ENCODE measurements at regions not wholly inside any gene's neighbourhood (a gene's known extent, or its start where the extent isn't known, plus 50 kb on each side); places are given as distances from the start of the nearest gene placed in this dataset.

DNA sequence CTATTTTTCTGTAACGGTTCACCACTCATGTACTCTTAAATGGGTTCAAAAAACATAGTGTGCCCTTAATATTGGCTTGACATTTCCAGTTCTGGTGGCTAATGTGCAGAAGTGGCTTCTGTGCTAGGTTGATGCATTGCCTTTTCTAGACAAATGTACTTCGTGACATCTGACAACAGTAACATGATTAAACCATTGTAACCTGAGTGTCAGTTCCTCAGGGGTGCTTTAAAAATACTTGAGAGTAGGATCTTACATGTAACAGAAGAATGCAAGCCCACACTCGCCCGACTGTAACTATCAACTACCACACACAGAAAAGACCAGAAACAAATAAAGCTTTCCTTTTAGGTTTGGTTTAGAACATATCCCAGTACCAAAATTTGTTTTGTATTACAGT is 393.4 kb upstream of the NFE2L3 start:
- DNase-seq = no peak

DNA sequence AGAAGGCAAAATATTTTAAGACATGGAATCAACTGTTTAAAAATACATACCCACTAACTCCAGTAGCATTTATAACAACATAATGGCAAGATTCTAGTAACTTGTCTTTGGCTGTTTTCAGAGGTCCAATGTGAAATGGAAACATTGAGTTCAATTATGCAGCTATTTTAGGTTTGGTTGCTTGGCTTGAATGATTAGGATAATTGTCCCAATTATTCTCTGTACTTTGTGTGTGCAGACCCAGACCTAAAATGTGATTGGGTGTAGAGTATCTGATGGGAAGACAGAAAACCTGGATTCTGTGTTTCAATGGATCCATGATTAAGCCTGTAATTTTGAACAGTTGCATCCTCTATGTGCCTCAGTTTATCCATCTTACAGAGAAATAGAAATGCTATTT is 392.7 kb upstream of the NFE2L3 start:
- DNase-seq = no peak

DNA sequence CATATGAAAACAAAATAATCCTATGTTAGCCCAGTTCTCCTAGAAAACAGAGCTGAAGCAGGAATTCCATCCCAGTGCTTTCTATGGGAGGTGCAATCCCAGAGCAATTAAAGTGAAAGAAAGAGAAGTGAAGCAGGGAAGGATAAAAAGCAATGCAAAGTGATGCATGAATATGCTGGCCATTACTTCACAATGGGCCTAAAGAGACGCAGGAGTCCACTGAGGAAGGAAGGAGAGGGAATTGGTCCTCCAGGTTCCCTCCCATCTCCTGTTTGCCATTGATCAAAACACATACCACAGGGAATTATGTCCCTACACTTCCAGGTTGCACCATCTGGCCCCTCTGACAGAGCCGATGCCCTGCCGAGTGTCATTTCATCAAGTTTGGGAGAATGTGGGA is 392.2 kb upstream of the NFE2L3 start:
- no peak for DNase-seq

- no peak for DNase-seq
Observed at GRCh38 chr7:25762511-25763462, 389.2 kb upstream of the NFE2L3 start.

DNA sequence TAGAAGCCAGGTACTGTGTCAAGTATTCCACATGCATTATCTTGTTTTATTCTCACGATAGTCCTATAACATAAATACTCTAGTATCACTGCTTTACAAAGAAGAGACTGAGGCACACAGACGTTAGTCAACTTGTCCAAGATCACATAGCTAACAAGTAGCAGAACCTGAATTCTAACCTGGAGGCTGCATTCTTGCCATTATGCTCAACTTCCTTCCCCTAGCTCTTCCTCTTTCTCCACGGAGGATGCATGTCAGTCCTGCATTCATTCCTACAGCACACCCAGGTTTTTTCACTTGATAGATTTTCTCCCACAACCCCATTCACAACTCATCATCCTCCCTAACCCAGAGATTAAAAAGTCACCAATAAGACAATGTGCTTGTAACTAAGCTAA is 388.5 kb upstream of the NFE2L3 start:
- no peak for DNase-seq

GRCh38 chr7:25765110-25765655 is 386.8 kb upstream of the NFE2L3 start:
- DNase-seq = no peak

DNA sequence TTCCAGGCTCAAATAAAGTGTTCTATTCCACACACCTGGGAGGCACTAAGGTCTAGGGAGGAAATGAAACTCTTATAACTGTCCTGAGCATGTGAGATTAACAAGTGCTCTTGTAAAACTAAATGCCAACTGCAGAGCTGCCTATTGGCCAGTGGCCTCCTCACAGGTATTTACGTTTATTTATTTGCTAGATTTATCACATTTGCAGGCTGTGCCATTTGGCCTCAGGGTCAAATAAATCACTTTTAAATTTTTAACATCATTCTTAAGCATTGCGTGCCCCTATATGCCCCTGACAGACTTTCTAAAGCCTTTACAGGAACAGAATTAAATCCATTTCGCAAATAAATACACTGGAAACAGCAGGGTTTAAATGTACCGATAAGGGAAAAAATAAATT is 381.8 kb upstream of the NFE2L3 start:
- no peak for DNase-seq

DNA sequence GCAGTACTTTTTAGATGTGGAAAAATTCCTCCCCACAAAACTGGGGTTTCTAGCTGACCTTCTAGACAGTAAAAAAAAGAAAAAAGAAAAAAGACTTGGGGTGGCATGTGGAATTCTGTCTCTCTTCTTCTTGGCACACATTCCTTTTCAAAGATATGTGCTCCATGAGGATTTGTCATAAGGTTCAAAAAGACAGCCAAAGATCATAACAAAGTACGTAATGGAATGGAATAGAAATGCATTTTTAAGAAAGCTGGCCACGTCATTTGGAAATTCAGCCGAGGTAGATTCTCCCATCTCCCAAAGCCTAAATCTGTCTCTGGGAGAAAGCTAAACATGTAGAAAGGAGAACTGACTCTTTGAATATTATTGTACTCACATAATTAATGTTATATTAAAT is 381.3 kb upstream of the NFE2L3 start:
- no peak for DNase-seq

GRCh38 chr7:25771491-25771890 is 380.5 kb upstream of the NFE2L3 start:
- DNase-seq = no peak

- no peak for DNase-seq
Observed at GRCh38 chr7:25772802-25773201, 379.2 kb upstream of the NFE2L3 start.

DNA sequence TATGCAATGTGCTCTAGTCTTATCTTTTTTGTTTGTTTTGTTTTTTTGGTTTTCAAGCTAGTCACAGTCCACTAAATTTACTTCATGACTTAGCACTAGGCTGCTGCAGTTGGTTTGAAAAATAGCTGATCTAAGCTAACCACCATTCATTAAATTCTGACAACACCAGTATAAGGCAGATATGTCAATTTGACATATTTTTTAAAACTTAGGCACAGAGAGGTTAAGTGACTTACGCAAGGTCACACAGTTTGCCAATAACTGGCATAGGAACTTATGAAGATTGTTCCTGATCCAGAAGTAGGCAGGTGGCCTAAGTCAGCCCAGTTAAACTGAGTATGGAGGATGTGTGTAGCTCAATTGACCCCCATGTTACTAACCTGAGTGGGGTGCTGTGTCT is 377.3 kb upstream of the NFE2L3 start:
- DNase-seq = no peak

GRCh38 chr7:25775570-25775969 is 376.4 kb upstream of the NFE2L3 start:
- DNase-seq = no peak

GRCh38 chr7:25775999-25776743 is 375.8 kb upstream of the NFE2L3 start:
- no peak for DNase-seq

- DNase-seq = no peak
Observed at GRCh38 chr7:25776744-25777123, 375.3 kb upstream of the NFE2L3 start.

GRCh38 chr7:25777969-25778708 is 373.9 kb upstream of the NFE2L3 start:
- no peak for DNase-seq

DNA sequence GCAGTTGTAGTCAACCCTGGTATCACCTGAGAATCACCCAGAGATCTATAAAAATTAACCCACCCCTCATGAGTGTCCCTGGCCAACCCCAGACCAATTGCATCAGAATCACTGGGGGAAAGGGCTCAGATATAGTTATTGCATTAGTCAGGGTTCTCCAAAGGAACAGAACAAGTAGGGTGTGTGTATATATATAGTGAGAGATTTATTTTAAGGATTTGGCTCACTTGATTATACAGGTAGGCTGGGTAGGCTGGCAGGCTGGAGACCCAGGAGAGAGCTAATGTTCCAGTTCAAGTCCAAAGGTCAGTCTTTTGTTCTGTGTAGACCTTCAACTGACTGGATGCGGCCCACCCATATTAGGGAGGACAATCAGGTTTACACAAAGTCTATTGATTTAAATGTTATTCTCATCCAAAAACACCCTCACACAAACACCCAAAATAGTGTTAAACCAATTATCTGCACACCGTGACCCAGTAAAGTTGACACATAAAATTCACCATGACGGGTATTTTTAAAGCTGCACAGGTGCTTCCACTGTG is 372.9 kb upstream of the NFE2L3 start:
- no peak for DNase-seq

DNA sequence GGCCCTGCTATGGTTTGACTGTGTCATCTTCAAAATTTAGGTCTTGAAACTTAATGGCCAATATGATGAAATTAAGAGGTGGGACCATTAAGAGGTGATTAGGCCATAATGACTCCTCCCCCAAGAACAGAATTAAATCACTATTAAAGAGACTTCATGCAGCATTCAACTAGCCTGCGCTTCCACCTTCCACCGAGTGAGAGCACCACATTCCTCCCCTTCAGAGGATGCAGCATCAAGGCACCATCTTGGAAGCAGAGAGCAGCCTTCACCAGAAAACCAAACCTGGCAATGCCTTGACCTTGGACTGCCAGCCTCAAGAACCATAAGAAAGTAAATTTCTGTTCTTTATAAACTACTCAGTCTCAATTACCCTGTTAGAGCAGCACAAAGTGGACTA is 371.1 kb upstream of the NFE2L3 start:
- DNase-seq = no peak

DNA sequence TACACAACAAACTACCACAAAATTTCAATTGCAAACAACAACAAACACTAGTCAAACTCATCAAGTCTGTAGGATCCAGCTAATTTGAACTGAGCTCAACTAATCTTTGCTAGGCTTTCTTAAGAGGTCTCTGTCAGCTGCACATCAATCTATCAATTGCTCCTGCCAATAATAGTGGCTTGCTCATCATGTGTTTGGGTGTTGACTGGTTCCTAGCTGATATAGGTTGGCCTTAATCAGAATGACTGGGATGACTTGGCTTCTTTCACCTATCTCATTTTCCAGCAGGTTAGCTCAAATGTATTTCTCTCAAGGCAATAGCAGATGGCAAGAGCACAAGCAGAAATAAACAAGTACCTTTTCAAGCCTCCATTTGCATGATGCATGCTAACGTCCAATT is 370.3 kb upstream of the NFE2L3 start:
- DNase-seq = no peak

DNA sequence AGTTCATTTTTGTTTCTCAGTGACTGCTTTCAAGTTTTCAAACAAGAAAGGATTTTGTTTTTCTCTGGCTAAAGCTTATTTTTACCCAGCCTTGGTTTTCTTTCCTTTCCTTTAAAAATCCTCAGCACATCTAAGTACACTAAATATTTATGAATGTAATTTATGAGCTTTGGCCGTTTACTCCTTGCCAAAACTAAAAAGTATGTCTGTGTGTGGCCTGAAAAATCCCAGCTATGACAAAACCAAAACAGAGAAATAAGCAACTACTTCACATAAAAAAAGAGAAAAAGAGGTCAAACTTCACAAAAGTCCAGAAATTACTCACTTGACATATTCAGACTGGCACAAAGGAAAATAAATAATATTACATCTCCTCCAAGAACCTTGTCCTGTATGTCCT is 365.1 kb upstream of the NFE2L3 start:
- DNase-seq = no peak

GRCh38 chr7:25787336-25787735 is 364.7 kb upstream of the NFE2L3 start:
- no peak for DNase-seq

- no peak for DNase-seq
Observed at GRCh38 chr7:25788371-25788770, 363.6 kb upstream of the NFE2L3 start.

DNA sequence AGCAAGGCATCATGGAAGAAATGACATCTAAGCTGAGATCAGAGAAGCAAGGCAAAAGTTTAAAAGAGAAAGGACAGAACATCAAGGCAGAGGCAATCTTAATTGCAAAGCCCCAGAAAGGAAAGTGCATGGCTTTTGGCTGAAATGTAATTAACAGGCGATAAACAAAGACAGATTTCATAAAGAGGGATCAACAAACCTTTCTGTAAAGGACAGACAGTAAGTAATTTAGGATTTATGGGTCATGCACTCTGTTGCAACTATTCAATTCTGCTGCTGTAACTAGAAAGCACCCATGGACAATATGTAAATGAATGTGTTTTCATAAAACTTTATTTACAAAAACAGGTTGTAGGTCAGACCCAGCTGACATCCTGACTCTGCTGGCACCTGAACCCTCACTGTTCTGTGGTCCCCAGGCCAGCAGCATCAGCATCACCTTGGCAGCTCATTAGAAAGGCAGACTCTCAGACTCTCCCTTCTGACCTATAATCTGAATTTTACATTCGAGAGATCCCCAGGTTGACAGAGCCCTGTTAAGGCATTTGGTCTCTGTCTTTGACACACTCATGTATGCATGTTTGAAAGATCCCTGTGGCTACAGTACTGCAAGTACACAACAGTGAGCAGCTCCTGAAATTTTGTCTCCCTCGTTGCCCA is 362.9 kb upstream of the NFE2L3 start:
- DNase-seq = no peak

Measured in suppressor macrophage (primary cell).